ENCODE measurements at regions not wholly inside any gene's neighbourhood (a gene's known extent, or its start where the extent isn't known, plus 50 kb on each side); places are given as distances from the start of the nearest gene placed in this dataset.
"Not testable (repeated sequence)": the region's sequence is repeated elsewhere in the genome, so short reads cannot be mapped to it uniquely, and the experiment has no call there.

DNA sequence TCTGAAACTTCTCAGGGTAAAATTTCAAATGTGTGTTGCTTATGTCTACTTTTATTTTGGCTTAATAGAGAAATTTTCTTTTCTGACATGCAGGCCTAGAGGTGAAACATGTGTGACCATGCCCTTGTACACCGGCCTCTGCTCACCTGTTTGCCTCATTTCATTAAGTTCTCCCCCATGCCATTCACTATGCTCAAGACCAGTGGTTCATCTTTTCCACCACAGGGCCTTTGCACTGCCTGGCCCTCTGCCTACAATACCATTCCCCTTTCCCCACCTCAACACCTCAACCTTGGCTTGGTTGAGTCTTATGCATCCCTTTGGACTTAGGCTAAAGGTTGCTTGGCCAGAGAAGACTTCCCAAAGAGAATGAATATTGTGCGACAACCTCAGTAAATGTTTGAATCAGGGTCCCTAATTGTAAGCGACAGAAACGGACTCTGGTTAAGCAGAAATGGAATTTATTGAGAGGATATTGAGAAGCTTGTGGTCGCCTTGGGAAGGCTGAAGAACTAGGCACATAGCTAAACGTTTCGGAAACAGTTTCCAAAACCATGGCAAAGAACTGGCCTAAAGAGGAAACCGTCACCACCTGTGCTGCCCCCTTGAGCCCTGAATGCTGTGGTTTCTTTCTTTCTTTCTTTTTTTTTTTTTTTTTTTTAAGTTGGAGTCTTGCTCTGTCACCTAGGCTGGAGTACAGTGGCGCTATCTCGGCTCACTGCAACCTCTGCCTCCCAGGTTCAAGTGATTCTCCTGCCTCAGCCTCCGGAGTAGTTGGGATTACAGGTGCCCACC is 152.2 kb downstream of the SOX4 start:
- DNase-seq = no peak

DNA sequence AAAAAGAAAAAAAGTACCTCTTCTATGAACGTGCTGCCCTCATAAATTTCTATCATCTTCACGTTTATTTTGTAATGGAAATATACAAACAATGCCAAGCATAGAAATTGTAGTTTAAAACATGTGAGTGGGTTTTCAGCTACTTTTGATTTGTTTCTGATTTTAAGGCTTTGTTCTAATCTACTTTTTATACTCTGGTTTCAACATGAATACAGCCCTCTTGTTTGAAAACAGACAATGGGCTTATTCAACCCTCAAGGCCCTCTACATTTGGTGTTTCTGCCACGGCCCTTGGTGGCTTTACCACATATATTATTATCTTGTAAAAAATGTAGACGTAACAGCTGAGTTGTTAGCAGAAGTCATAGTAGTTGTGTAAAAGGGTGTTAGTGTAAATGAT is 153.9 kb downstream of the SOX4 start:
- DNase-seq = peak; percentile 22

DNA sequence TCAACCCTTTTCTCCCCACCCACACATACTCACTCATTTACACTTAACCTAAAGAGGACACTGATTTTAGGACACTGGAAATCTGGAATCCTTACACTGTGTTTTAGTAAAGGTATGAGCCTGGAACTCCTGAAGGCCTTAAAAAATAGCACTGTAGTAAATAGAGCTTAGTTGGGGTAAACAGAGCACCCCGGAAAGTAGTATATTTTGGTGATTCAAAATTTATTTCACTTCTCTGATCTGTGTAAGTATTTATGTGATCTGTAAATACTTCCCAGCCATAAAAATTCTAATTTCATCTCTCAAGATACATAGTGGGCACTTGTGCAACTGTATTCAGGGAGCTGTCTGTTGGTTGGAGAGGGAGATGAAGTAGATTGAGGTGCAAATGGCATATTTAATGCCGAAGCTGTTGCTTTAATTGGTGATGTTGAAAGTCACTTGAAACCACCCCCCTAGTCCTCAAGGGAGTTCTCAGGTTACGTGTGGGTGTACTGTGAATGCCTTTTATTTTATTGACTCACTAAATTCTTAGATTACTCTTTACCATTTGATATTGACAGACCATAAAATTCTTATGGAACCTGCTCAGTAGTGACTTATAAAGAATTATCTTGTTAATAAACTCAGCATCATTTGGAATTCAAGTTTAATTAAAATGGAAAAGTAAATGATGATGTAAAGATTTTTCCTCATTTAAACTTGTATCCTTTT is 154.9 kb downstream of the SOX4 start:
- no peak for DNase-seq

DNA sequence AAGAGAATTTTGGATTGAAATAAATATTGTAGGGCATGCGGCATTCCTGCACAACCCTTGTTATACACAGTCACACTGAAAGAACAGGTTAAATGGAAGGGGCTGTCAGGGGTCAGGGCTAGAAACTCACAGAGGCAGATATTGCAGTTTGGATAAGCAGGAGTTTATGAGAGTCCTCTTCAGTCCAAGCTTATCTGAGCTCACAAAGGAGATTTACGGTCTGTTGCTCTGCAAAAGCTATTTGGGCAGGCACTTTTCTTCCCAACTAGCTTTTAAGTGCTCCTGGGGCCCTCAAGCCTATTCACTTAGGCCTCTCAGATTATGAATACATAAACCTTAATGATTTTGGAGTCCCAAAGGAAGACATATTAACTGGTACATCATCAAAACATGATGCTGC is 156.2 kb downstream of the SOX4 start:
- no peak for DNase-seq

DNA sequence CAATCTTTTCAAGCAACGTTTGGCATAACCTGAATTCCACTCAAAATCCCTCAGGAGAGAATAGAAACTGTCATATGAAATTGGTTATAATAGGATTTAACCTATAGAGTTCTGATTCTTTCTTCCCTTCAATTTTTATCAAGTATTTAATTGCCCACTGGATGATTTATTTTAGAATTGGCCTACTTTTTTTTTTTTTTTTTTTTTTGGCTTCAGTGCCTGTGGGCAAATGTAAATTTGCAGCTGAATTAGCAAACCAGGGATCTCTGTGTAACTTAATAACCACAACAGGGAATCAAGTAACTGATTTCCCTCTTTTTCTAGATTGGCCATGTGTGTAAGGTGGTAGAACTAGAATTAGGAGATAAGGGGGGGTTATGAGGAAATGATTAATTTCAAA is 157.0 kb downstream of the SOX4 start:
- DNase-seq = no peak

DNA sequence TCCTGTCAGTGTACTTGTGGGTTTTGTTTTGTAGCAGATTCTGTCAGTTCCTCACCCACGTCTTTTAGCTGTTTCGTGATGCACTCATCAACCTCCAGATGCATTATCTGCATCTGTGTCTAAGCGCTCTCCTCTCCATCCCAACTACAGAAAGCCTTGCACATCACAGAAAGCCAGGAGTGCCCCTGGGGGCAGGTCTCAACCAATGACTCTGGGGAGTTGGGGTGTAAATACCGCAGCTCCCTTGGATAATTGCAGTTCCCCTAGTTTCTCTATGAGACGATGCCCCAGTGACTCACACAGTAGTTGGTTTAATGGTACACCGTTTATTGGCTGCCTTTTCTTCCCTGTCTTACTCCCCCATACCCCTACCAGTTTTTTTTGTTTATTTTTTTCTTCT is 158.1 kb downstream of the SOX4 start:
- DNase-seq = no peak

DNA sequence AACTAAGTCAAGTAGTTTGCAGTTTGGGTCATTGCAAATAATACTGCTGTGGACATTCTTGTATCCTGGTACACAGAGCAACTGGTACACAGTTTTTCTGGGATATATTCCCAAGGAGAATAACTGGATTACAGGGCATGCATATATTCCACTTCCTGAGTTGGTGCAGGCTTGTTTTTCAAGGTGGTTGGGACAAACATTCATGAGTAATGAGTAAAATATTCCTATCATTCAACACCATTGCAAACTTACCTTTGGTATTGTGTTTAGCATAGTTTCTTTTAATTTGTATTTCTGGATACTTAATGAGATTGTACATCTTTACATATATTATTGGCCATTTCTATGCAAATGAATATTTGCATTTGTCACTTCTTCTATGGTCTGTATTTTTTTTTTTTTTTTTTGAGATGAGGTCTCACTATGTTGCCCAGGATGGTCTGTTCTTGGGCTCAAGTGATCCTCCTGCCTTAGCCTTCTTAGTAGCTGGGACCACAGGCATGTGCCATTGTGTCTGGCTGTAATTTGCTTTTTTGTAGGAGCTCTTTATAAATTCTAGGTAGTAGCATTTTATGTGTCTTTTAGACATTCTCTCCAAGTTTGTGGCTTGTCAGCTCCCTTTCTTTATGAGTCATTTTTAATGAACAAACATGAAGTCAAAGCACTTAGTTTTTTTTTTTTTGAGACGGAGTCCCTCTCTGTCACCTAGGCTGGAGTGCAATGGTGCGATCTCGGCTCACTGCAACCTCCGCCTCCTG is 158.7 kb downstream of the SOX4 start:
- no peak for DNase-seq

DNA sequence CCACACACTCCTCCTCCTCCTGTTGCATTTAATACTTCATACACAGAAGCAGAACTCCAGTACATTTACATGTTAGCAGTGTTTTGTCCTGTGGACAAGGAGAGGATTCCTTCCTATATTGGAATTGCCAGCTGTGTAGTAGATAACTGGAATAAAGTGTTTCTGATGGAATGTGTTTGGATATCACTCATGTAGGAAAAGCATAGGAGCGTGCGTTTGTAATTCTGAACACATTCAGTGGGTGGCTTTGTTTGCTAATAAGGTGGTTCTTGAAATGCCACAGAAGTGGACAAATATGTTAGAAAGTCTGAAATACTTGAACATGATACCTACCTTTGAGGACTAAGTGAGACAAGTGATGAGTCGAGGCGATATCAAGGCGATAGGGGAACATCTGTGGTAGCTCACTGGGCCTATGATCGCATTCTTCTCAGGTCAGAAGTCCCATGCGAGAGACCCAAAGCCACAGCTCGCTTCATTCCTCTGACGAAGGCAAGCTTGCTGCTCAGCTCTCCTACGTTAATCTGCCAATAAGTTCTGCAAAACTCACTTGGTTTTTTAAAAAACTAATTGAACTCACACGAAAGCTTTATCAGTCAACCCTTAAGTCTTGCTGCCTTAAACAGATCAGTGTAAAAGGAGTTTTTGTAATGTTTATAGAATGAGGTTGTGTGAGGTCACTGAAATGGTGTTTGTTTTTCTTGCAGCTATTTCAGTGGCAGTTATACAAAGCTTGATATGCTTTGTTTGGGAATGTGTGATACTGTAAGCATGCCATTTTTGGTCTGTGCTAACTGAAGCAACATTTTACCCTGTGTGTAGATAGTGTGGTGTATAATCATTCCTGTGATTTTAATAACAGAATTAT is 159.9 kb downstream of the SOX4 start:
- DNase-seq = no peak

DNA sequence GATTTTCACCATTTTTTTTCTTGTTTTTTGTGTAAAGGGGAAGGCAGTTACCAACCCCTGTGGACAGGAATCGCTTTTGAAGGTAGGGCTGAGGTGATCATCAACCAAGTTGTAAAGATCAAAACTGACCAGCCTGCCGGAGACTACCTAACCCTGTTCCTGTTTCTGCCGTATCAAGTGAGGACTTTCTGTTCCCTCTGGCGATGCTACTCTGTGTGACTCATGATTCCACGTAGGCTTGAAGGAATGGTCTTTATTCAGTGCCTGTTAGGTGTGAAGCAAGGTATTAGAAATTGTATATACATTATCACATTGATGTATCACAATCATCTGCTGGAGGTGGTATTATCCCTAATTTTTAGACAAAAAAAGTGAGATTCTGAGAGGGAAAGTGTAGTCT is 161.3 kb downstream of the SOX4 start:
- no peak for DNase-seq

DNA sequence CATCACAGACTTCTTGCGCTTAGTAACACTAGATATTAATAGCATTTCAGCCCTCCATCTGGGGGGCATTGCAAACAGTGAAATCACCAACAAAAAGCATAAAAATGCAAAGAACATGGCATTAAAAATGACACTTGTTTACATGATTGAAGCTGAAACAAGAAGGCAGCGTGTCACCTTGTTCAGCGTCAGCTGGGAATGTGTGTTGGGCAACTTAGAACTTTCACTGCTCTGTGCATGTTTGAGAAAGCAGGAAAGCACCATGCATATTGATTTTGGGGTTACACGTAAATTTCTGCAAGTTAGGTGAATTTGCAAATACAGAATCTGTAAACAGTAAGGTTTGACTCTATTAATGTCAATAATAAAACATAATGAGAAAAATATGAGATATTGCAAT is 162.9 kb downstream of the SOX4 start:
- DNase-seq = no peak

DNA sequence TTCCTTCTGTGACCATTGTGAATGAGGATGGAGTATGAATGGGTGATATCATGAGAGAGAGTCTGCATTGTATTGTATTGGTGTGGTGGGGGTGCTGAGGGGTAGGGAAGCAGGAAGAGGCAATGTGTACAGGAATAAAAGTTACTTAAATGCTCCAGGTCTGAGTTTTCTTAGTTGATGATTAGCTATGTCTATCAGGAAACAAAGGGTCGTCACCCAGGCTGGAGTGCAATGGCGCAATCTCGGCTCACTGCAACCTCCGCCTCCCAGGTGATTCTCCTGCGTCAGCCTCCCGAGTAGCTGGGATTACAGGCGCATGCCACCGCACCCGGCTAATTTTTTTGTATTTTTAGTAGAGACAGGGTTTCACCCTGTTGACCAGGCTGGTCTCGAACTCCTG is 163.8 kb downstream of the SOX4 start:
- not testable (repeated sequence) for DNase-seq

DNA sequence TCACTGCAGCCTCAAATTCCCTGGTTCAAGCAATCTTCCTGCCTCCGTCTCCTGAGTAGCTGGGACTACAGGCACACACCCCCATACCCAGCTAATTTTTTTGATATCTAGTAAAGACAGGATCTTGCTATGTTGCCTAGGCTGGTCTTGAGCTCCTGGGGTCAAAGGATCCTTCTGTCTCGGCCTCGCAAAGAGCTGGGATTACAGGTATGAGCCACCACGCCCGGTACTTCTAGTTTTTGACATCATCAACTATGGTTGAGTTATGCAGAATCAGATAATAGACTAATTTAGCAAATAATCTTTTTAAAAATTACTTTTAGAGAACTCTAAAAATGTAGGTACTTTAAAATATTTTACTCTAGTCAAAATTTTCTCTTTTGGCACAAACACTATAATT is 166.2 kb downstream of the SOX4 start:
- no peak for DNase-seq

DNA sequence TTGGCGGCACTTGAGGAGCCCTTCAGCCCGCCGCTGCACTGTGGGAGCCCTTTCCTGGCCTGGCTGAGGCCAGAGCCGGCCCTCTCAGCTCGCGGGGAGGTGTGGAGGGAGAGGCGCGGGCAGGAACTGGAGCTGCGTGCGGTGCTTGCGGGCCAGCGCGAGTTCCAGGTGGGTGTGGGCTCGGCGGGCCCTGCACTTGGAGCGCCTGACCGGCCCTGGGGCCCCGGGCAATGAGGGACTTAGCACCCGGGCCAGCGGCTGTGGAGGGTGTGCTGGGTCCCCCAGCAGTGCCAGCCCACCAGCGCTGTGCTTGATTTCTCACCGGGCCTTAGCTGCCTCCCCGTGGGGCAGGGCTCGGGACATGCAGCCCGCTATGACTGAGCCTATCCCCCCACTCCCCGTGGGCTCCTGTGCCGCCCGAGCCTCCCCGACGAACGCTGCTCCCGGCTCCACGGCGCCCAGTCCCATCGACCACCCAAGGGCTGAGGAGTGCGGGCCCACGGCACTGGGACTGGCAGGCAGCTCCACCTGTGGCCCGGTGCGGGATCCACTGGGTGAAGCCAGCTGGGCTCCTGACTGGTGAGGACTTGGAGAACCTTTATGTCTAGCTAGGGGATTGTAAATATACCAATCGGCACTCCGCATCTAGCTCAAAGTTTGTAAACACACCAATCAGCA is 167.6 kb downstream of the SOX4 start:
- not testable (repeated sequence) for DNase-seq

DNA sequence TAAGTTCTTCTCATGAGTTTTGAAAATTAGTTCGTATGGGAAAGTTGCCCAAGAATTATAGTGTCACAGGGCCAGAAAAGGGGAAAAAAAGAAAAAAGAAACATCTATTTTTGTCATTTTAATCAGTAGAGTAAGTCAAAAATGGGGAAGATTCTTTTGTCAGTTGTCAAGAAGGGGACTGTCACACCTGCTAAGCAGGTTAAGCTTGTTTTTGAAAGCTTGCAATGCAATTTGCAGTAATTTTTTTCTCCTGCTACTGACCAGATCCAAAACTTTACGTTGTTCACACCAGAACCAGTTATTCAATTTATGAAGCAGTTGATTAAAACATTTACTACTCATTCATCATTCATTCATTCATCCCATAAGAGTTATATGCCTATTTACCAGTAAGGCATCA is 171.4 kb downstream of the SOX4 start:
- no peak for DNase-seq

DNA sequence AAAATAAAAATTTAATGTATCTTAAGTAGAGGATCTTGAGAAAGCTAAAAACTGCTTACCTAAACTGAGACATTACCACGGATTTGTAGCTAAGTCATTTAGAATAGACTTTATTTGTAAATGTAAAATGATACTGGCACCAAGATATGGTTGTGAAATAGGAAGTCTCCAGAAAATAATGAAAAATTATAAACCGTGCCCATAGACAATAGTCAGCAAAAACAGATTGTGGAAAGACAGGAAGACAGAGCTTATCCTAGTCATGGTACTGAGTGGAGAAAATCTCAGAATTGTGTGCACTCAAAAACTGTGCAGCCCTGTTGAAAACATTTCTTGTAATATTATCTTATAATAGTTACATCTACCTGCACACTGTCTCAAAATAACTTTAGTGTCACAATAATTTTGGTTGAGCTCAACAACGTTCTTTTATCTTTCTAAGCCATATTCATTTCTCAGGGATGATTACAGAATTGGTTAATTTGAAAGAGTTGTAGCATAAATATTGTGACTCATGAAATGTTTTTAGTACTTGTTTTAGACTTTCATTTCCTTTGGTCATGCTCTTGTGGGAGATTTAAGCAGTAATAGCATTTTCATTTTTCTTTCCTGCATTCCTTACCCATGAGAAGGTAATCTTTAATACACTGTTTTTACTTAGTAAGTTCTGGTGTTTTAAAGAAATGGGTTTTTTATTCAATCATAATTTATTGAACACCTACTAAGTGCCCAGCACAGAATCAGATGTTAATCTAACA is 174.5 kb downstream of the SOX4 start:
- no peak for DNase-seq

DNA sequence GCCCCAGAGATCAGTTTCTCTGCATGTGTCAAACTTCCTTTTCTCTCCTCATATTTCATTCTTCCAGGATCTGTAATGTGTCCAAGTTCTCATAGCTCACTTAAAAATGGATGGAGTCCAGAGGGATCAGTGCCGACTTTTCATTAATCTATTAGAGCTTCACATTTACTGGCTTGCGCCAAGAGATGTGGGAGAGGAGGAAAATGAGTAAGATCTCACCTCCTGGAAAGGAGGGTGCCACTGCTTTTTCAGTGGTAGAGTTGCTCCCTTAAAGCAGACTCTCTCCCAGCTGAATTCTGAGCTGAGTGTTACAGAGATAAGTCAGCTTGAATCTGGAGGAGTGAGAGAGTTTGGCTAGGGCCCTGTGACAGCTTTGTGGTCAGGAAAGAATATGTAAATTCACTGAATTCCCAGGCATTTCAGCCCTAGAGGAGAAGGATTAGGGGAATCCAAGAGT is 175.9 kb downstream of the SOX4 start:
- DNase-seq = no peak

DNA sequence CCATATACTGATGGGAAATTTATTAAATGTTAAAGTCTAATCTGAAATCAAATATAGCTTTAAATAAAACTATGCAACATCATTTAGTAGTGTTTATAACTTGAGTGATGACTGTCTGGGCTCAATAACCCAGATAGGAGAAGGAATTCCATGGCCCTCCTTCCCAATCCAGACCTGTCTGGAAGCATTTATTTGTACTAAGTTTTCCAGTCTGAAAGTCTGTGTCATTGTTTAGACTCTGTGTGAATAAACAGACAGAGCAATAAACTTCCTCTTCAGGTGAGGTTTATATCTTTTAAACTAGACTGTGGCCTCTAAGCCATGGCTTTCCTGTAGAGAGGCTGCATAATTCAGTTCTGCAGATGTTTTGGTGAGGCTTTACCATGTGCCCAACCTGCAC is 176.4 kb downstream of the SOX4 start:
- DNase-seq = no peak

DNA sequence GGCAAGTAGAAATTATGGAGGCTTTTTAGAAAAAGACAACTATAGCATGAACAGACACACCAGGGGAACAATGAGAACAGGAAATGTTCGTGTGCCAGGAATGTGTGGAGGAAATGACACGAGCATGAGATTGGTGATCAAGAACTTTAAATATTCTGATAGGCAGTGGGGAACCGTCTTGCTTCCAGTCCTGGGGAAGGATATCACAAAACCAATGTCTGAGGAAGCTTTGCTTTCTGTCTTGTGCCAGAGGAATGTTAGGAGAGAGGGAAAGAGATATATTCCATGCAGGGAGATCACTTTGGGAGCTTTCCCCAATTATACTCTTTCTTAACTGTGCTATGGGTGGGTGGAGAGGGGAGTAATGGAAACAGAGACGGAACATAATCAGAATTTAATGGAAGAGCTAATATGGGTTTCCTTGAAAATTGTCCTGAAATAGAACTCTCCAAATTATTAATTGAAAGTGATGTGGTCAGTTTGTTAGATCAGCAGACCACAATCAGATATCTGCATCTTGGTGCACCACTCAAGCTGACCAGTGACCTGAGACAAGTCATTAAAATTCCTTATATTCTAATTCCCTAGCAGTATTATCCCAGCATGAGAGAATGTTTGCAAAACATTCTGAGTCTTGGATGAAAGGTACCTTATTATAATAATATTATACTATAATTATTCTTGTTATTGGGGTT is 178.2 kb downstream of the SOX4 start:
- no peak for DNase-seq

DNA sequence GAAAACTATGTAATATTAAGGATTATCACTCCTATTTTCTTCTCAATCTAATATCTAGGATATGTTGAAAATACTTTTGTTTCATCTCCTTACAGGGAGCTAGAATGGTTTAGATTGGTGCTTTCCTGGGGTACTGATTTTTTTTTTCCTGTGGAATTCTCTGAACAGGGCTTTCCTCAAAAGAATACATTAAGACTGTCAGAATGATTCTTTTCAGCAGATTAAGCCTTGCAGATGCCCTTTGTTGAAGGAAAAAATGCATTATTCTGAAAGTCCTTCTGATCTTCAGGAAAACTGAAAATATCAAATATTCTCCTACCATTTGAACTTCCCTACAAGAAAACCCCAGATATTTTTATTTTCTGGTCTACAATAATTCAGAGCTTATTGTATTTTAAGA is 178.9 kb downstream of the SOX4 start:
- no peak for DNase-seq

DNA sequence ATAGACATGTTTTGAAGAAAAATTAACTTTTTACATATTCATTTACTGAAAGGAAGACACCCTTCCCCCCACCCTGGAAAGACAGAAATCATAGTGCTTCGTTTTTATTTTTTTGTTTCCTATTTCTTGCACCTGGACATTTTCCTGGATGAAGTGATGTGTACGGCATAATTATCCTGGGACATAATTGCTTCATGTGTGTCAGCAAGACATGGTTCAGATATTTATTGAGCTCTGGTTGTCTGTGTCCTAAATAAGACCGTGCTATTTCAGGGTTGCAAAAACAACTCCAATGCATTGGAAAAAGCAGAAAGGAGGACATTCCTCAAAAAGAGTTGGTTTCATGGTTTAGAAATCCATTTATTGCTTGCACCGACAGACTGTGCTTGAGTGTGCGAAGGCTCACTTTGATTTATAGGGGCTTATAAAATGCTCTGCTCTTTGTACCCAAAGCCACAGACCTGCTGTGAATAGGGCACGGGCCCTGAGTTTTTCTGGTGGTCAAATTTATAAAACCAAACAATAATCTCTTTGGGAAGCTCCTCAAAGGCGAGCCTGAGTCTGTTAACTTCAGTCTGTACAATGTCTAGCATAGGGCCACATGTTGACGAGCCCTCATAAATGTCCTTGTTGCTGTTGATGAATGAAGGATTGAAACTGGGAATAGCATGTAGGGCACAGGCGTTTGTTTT is 179.5 kb downstream of the SOX4 start:
- DNase-seq = no peak
